Suppressor macrophage (primary cell): ENCODE measurements at regions not wholly inside any gene's neighbourhood (a gene's known extent, or its start where the extent isn't known, plus 50 kb on each side); places are given as distances from the start of the nearest gene placed in this dataset.

Source experiments
- DNase-seq, 4 experiments: peaks; one replicate each; pipeline ENCODE4 v3.0.0-alpha.2; 2020 to 2022

GRCh38 chr12:16949871-16950667, 344.1 kb upstream of the LMO3 start:
- no peak for DNase-seq

GRCh38 chr12:16949371-16949770, 343.4 kb upstream of the LMO3 start:
- DNase-seq, result no peak

GRCh38 chr12:16946704-16947103, 340.7 kb upstream of the LMO3 start:
- no peak for DNase-seq

- peak; percentile 12 to 56 (median 48) for DNase-seq
Measured at GRCh38 chr12:16939871-16940306, 333.9 kb upstream of the LMO3 start.

- no peak for DNase-seq
Measured at GRCh38 chr12:16927259-16927658, 321.3 kb upstream of the LMO3 start.

DNA sequence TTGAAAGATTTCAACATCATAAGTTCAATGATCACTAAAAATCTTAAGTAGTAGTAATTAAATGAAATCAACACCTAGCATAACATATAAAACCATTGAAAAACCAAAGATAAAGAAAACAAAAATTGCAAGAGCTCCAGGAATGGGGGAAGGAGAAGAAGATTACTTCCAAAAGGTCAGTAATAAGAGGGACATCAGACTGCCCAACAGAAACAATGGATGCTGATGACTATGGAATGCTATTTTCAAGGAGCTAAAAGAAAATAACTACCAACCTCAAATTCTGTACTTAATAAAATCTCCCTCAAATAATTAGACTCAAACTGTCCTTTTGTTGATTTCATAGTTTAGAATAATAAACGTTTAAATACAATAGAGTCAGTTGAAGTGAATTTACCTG, 314.5 kb upstream of the LMO3 start:
- no peak for DNase-seq

DNA sequence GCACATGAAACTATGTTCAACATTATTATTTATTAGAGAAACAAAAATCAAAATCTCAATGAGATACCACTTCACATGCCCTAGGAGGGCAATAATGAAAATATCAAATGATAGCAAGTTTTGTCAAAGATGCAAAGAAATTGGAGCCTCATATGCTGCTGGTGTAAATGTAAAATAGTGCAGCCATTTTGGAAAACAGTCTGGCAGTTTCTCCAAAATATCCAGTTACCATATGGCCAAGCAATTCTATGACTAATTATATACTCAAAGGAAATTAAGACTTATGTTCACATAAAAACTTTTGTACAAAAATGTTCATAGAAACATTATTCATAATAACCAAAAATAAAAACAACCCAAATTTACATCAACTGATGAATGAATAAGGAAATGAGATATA, 313.6 kb upstream of the LMO3 start:
- no peak for DNase-seq

- no peak for DNase-seq
Measured at GRCh38 chr12:16914853-16915252, 308.9 kb upstream of the LMO3 start.

GRCh38 chr12:16913832-16914490, 308.0 kb upstream of the LMO3 start:
- peak in 1 of 4 experiments; percentile 2 for DNase-seq

- DNase-seq, result no peak
Measured at GRCh38 chr12:16901946-16902345, 296.0 kb upstream of the LMO3 start.

DNA sequence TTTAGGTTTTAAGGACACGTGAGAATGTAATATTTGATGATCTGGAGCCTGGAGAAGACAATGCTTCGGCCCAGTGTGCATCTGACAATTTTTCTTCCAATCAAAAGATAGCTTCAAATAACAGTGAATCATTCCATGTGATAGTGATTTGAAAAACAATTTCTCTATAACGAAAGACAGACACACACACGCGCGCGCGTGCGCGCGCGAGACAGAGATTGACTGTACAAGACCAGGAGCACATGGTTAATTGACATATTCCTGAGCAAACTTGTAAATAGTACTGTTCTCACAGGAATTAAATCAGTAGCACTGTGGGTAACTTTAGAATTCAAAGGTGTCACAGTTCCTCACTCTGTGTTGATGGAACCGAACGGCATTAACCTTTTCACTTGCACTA, 287.5 kb upstream of the LMO3 start:
- DNase-seq, result no peak

DNA sequence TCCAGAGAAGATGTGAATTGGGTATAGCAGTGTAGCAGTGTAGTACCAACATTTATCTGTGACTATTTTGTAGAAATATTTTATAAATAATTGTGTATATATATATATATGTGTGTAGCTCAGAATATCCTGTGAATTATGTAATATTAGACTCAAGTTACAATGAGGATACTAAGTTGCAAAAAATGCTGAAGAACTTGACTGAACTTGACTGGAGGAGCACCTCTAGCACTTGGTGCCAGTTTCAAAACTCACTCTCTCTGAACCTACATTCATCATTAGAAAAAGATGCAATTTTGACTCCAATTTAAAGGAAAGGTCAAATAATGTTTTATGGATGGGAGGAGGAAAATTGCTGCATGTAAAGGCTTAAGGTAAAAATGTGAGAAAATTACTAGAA, 285.7 kb upstream of the LMO3 start:
- no peak for DNase-seq

DNA sequence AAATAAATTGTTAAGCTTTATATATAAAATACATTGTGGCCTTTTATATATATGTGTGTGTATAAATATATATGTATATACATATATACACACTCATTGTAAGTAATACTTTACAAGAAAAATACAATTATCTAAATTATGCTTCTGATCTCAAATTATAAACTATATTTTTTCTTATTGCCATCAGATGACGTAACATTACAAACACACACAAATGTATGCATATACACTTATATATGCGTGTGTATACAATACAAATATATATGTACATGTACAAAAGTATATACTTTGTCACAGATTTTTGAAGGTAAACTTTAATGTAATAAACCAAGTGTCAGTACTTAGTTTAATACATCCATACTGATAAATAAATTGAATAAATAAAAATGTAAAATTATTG, 278.9 kb upstream of the LMO3 start:
- no peak for DNase-seq

- peak in 1 of 4 experiments; percentile 1 for DNase-seq
Measured at GRCh38 chr12:16884056-16884455, 278.1 kb upstream of the LMO3 start.

DNA sequence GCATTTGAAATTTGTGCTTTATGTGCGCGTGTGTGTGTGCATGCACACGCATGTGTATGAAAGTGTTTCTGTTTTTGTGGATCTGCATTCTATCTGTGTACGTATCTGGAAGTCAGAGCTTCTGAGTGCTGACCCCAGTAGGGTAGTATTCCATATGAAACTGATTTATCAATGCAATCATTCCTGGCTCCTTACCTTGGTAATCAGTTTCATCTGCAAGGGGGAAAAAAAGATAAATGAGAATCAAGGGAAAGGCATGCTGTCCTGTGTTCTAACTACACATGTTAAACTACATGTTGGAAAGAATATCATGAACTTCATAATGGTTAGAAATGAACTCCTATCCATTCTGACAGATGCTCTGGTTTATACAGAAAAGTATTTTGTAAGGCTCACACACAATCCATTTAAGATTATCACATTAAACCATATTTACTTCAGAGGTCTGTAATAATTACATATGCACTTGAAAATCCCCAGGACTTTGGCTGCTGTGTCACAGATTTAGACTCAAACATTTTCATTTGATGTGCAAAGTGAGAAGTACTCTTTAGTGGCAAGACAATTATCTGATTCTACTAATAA, 276.1 kb upstream of the LMO3 start:
- DNase-seq, result no peak

- no peak for DNase-seq
Measured at GRCh38 chr12:16880864-16881285, 274.9 kb upstream of the LMO3 start.

DNA sequence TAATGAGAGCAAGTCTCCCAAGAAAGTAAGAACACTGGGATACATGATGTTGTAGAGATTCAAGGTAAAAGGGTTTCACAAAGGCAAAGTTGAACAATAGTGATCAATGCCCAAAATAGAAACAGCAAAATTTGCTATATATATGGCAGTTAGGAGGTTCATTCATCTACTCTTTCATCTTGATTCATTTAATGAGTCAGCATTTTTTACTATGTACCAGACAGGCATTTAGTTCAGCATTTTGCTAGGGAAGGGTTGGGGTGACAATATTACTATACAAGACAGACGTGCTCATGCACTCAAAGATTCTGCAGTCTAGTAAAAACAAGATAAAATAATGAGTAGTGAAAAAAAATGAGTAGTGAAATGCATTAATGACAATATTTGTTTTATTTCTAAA, 264.9 kb upstream of the LMO3 start:
- DNase-seq, result no peak

DNA sequence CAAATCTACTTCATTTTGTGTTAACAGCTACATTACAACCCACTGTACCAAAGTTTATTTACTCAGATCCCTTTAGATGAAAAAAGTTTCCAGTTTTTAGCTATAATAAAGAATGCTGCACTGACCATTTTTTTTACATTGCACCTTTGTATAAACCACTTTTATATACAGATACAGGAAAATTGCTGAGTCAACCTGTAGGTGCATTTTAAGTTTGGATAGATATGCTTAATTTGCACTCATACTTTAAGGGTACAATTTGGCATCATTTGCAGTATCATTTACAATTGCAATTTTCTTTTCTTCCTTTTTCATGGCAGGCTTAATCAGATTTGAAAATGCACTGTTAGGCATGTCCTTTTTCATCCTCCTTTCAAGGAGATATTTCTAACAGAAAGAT, 257.8 kb upstream of the LMO3 start:
- no peak for DNase-seq

DNA sequence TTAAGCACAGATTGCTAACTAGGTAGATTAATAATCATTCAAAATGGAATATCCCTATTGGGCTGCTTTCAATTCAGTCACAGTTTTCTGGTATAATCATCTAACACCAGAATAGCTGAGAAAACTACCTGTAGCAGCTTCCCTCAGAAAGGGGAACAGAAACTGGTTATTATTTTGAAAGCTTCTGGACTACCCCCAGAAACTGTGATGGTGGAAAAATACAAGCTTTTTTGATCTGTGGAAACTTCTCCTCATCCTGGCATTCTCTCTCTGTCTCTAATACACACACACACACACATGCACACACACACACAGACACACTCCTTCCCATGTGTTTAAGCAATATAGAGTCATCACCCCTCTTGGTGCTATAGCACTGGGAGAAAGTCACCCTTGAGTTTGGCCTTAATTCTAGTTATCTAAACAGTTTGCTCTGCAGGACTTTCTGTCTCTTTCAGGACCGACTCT, 251.5 kb upstream of the LMO3 start:
- DNase-seq, result no peak

GRCh38 chr12:16854465-16854864, 248.5 kb upstream of the LMO3 start:
- no peak for DNase-seq

DNA sequence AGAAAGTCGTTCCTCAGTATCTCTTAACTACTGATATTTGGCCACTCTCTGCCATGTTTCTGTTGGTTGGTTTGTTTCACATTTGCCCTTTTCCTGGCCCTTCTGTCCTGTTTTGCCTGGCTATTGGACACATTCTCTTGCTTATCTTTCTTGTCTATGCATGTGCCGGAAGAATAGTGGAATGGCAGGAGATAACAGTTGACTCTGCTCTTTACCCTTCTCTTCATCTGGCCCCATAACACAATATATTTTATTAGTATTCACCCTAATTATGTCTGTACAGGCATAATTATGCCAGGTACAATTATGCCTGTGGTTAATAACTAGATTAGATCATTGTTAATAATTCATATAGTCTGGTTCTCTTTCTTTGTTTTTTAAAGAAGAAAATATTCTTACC, 243.5 kb upstream of the LMO3 start:
- no peak for DNase-seq

DNA sequence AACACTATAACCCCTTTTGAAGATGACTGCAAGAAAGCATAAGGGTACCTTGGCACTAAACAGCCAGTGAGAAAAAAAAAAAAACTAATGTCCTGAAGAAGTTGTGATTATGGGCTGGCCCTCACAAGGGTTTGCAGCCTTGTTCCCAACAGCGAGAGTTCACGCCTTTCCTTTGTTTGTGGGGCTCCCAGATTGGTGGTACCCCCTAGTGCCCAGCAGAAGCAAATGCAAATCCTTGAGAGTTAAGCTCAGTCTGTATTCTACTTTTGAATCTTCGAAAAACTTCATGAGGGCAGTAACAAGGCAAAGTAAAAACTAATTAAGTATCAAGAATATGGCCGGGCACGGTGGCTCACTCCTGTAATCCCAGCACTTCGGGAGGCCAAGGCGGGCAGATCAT, 238.9 kb upstream of the LMO3 start:
- peak in 1 of 4 experiments; percentile 0 for DNase-seq

- DNase-seq, result no peak
Measured at GRCh38 chr12:16833376-16834015, 227.5 kb upstream of the LMO3 start.
